Activated CD8-positive, alpha-beta memory T cell treated with anti-CD3 and anti-CD28 coated beads for 1 hour (primary cell): ENCODE measurements at regions not wholly inside any gene's neighbourhood (a gene's known extent, or its start where the extent isn't known, plus 50 kb on each side); places are given as distances from the start of the nearest gene placed in this dataset.

Experiments
- DNase-seq, 2 donors: peaks; one replicate each; pipeline ENCODE4 v3.0.0-alpha.2; 2020; ENCODE audit warnings: low read depth in 1 of 2; ENCODE audit errors: extremely low read depth in 1 of 2

DNA sequence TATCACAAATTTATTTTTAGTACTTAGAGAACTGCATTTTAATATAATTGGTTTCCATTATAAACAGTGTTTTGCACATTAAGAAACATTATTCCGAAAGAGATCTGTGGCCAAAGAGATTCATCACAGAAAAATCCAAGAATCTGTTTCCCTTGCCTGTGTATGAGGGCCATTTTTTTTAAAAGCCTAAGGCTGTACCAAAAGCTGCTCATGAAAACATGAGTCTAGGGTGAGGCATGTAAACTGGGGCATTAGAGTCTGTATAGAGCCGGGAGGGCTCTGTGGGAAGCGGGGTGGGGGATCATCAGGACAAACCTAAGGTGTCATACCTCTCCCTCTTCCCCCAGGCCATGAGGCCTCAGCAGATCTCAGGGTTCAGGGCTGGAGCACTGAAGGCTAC, 223.8 kb downstream of the FBXO15 start:
- no peak for DNase-seq

DNA sequence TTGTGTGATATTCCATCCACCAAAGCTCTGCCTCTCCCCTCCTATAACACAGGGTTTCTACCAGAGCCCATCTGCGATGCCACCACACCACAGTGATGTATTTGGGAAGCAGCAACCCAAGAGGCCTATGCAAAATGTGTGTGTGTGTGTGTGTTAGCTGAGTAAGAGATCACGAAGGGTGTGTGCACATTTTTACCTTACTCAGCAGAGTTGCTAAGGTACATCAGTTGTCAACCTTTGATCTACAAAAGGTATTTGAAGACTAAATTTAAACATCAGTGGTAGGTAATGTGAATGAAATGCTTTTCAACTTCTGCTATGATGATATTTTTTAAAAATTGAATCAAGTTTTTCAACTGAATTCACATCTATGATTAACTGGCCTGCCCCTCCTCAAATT, 227.6 kb downstream of the FBXO15 start:
- DNase-seq, result no peak

DNA sequence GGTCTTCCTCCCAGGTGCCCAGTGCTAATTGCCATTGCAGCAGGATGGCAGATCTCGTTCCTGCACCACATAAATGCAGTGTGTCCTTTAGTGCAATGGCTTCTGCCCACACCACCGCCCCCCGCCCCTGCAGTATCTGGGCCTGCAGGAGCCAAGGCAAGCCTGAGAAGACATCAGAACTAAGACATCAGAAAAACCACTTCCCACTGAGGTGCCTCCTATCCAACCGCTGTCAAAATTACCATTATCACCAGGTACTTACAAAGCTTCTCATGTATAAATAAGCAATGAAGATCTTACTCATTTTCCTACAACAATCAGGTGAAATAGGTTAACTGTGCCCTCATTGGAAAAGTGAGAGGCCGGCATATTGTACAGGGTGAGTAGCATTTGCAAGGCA, 228.8 kb downstream of the FBXO15 start:
- no peak for DNase-seq

DNA sequence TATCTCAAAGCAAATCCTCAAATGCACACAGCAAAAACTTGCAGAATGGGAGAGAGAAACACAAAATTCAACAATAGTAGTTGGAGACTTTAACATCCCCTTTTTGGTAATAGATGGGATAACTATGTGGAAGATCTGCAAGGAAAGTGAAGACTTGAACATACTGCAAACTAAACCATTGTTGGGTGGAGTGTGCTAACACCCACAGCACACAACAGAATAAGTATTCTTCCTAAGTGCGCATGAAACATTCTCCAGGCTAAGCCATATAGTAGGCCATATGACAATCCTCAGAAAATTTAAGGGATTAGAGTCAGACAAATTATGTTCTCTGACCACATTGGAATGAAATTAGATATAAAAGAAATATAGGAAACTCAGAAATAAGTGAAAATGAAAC, 230.6 kb downstream of the FBXO15 start:
- DNase-seq, result no peak

- DNase-seq, result no peak
These were observed 234.1 kb downstream of the FBXO15 start for GRCh38 chr18:73913505-73913904.

GRCh38 chr18:73908323-73908722, 239.3 kb downstream of the FBXO15 start:
- no peak for DNase-seq

- no peak for DNase-seq
These were observed 246.1 kb downstream of the FBXO15 start for GRCh38 chr18:73901566-73901965.

DNA sequence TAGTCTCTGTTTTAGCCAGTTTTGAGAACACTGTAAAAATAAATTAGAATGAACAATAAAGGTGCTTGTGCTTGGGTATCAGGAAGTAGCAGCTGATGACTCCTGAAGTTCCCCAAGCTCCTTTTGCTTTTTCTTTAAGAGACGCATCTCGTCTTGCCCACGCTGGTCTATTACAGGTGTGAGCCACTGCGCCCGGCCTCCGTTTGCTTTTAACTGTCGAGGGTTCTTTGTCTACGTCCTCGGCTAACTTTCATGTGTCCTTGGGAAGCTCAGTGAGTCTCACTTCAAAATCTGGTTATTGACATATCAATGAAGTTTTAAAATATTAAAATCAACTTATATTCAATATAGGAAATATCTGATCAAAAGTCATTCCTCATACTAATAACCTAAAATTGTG, 246.5 kb downstream of the FBXO15 start:
- DNase-seq, result no peak

DNA sequence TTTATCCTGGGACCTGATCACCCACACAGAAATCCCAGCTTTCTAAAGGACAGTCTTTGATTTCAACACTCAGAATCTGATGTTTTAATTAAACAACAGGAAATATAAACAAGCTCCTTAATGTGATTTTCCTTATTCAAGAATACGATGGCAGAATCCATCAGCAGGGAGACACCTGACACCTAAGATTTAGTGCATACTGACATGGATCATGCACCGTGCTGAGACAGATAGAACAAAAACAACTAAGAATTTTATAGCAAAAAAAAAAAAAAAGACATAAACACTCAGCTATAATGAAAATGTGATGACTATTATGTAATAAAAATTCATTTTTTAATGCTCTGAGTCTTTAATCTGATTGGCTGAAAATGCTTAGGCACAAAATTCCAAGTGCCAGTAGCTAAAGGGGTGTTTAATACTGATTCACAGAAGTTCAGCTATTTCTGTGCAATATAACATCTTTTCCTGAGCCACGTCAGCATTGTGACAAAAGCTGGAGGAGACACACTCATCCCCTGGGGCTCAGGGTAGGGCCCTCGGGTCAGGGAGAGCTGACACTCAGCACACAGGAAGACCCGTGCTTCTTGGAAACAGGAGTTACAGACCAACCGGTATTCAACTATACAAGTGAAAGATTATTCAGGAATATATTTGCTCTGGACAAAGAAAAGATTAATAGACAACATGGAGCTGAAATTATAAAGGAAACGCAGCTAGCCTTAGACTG, 247.4 kb downstream of the FBXO15 start:
- DNase-seq, result no peak

- DNase-seq, result no peak
These were observed 250.1 kb downstream of the FBXO15 start for GRCh38 chr18:73897517-73897916.

DNA sequence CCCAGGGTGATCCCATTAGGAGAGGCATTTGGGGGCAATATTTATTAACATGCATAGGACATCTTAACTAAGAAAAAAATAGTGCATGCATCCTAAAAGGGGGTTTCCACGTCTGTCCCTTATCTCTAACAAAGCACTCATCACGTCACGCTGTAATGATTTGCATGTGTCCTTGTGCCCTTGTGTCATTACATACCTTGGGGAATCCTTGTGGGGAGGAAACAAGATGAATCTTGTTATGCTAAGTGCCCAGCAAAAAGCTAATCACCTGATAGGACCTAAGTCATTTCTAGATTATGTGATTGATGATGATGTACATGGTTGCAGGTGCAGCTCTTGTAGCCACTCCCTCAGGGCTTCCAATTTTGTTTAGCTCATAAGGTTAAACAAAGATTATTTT, 250.9 kb downstream of the FBXO15 start:
- DNase-seq, result no peak

- DNase-seq, result no peak
These were observed 251.9 kb downstream of the FBXO15 start for GRCh38 chr18:73895701-73896100.

GRCh38 chr18:73893880-73894279, 253.8 kb downstream of the FBXO15 start:
- no peak for DNase-seq

DNA sequence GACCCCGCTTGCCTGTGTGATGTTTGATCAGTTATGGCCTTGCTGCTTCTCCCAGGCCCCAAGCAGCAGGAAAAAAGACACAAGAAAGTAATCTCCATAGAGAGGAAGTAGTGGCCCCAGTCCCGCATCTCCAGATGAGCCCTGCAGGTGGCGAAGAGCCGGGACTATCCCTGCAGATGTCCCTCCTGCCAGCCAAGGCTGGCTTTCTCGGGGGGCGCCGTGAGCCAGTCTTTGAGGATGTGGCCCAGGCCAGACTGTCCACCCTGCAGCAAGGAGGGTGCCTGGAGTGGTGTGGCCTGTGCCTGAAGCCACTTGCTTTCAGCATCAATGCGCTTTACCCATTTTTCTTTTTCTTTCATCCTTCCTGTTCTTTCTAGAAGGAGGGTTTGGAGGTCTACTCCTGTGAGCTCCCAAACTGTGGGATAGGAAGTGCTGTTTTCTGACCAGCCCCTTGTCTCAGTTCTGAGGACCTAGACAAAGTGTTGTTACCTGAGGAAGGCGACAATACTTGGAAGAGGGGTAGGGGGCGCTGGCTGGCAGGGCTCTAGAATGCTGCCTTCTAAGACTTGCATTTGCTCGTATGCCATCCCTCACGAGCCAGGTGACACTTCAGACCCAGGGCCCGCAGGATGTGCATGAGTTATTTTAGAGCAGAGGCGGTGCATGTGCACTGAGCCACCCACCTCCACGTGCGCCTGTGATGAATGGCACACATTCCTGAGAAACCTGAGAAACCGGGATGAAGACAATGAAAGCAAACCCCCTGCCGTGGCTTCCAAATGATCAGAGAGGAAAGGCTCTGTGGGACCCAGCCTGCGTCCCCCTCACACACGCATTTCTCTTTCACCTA, 255.8 kb downstream of the FBXO15 start:
- DNase-seq, result no peak

DNA sequence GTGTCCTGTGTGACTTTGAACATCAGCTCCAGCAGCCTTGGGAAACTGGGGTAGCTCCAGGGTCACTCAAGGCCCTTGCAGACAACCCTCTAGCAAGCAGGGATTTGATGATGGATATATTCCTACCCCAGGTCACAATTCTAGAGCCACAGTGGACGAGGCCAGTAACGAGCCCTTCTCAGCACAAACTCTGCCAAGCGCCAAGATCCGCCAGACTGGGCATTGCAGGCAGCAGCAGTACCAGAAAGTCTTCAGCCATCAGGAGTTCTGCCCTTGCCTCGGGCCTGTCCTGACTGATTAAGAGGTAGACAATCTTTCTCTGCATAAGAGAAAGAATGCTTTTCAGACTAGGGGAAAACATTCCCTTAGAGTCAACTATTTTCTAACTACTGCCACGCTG, 259.1 kb downstream of the FBXO15 start:
- no peak for DNase-seq

DNA sequence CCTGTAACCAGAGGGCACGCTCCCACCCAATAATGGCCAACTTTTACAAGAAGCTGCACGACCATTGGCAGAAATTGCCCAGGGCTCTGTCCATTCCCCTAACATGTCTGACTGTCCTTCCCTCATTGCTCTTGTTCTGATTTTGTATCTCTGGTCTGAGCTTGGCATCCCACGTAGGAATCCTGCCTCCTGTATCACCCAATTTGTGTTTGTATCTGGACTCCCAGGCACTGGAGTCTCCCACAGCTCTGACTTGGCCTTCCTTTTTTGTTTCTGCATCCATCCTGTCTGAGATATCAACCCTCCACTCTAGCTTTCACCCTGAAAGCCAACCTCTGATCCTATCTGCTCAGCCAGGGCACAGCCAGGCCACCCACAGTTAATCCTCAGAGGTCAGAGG, 259.8 kb downstream of the FBXO15 start:
- DNase-seq, result no peak

GRCh38 chr18:73884868-73885267, 262.8 kb downstream of the FBXO15 start:
- DNase-seq, result no peak

- no peak for DNase-seq
These were observed 266.2 kb downstream of the FBXO15 start for GRCh38 chr18:73881396-73881917.

- no peak for DNase-seq
These were observed 267.2 kb downstream of the FBXO15 start for GRCh38 chr18:73880387-73880786.

DNA sequence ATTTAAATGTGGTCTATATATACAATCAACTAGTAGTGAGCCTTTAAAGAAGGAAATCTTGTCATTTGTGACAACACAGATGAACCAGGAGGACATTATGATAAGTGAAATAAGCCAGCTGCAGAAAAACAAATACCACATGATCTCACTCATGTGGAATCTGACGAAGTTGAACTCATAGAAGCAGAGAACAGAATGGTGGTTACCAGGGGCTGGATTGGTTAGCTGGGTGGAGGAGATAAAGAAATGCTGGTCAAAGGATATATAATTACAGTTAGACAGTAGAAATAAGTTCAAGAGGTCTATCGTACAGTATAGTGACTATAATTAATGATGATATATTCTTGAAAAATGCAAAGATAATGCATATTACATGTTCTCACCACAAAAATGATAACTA, 267.9 kb downstream of the FBXO15 start:
- DNase-seq, result no peak

GRCh38 chr18:73879328-73879727, 268.3 kb downstream of the FBXO15 start:
- no peak for DNase-seq

DNA sequence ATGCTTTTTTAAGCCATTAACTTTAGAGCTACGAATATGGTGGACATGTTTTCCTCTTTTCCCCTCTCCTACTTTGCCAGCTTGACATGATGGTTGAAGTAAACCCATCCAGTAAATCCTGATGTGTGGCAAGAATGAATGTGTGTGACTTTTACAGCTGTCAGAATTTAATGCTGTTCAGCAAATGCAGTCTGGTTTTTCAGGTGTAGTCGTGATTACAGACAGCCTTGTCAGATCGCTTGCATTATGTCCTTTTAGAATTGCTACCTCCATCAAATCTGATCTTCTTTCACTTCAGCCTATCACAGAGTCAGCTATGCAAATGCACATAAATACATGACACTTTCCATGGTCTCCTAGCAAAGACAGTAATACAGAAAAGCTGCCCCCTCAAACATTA, 278.5 kb downstream of the FBXO15 start:
- no peak for DNase-seq
